ENCODE measurements at regions not wholly inside any gene's neighbourhood (a gene's known extent, or its start where the extent isn't known, plus 50 kb on each side); places are given as distances from the start of the nearest gene placed in this dataset.

DNA sequence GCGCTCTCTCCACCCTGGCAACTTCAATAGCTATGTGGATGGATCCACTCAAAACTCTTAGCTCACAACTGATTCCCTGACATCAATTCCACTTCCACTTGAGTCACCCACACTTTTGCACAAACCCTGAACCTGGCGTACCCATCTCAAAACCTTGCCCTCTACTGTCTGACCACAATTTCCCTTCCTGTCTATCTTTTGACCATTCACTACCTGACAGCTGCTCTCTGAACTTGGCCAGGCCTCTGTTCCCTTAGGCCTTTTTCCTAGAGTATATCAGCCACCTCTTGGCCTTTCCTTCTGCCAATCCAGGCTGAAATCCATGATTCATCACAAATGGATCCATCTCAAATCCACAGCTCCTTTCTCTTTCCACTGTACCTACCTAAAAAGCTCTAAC, 106.0 kb downstream of the RPL27A start:
- TF ChIP-seq CTCF (conservative IDR thresholded peaks at IDR 0.05) (no peak), ZFX (IDR thresholded peaks at IDR 0.05) (no peak)
